Type B pancreatic cell (in vitro differentiated cells): ENCODE measurements at regions not wholly inside any gene's neighbourhood (a gene's known extent, or its start where the extent isn't known, plus 50 kb on each side); places are given as distances from the start of the nearest gene placed in this dataset.

Experiments
- DNase-seq: peaks from one replicate; pipeline ENCODE4 v3.0.0; 2021; ENCODE audit warnings: mixed read lengths; ENCODE audit not compliant: unreplicated experiment; ENCODE audit errors: extremely low spot score
- H3K27ac Mint-ChIP-seq: 2 replicates; pipeline ENCODE4 v1.8.0; 2021; ENCODE audit warnings: mild to moderate bottlenecking, mixed read lengths
- H3K27me3 Mint-ChIP-seq: 2 replicates; pipeline ENCODE4 v1.8.0; 2021; ENCODE audit warnings: mixed read lengths
- H3K36me3 Mint-ChIP-seq: 2 replicates; pipeline ENCODE4 v1.8.0; 2021; ENCODE audit warnings: mixed read lengths
- H3K4me1 Mint-ChIP-seq: one replicate; pipeline ENCODE4 v1.8.0; 2021; ENCODE audit warnings: mixed read lengths; ENCODE audit not compliant: unreplicated experiment
- H3K4me3 Mint-ChIP-seq: 2 replicates; pipeline ENCODE4 v1.8.0; 2021; ENCODE audit warnings: mild to moderate bottlenecking, mixed read lengths
- H3K9me3 Mint-ChIP-seq: 2 replicates; pipeline ENCODE4 v1.8.0; 2021; ENCODE audit warnings: mixed read lengths
- CTCF ChIP-seq: fragments of 200-600 bp; sonication (generic); conservative IDR thresholded peaks from 2 replicates; pipeline ENCODE4 v1.5.0; 2021; ENCODE audit warnings: antibody characterized with exemption, mild to moderate bottlenecking

GRCh38 chr3:148230473-148230872 is 467.2 kb upstream of the AGTR1 start:
- Mint-ChIP-seq H3K36me3 (no peaks in the 10 kb centered on the region), H3K4me1 (peaks cover 14% of the 10 kb centered on the region), H3K27me3 (peaks cover 4% of the 10 kb centered on the region), H3K4me3 (no peak overlapping the region), H3K27ac (no peak overlapping the region), H3K9me3 (peaks cover 6% of the 10 kb centered on the region)
- DNase-seq = no peak
- TF ChIP-seq CTCF = no peak

GRCh38 chr3:148232389-148232788 is 465.3 kb upstream of the AGTR1 start:
- peaks cover 6% of the 10 kb centered on the region for H3K9me3 Mint-ChIP-seq
- no peaks in the 10 kb centered on the region for H3K36me3 Mint-ChIP-seq
- no peak for TF ChIP-seq CTCF
- no peak for DNase-seq
- no peak overlapping the region for H3K27ac Mint-ChIP-seq
- H3K27me3 Mint-ChIP-seq = peaks cover 4% of the 10 kb centered on the region
- H3K4me3 Mint-ChIP-seq = no peak overlapping the region
- H3K4me1 Mint-ChIP-seq = peaks cover 14% of the 10 kb centered on the region

- Mint-ChIP-seq H3K36me3 (no peaks in the 10 kb centered on the region), H3K4me1 (peaks cover 15% of the 10 kb centered on the region), H3K4me3 (no peak overlapping the region), H3K27ac (no peak overlapping the region), H3K9me3 (peaks cover 6% of the 10 kb centered on the region), H3K27me3 (peaks cover 4% of the 10 kb centered on the region)
- no peak for DNase-seq
- no peak for TF ChIP-seq CTCF
Measured at GRCh38 chr3:148233403-148233802, 464.3 kb upstream of the AGTR1 start.

GRCh38 chr3:148234536-148234935 is 463.2 kb upstream of the AGTR1 start:
- no peak for DNase-seq
- Mint-ChIP-seq H3K4me3 (no peak overlapping the region), H3K4me1 (peaks cover 16% of the 10 kb centered on the region), H3K36me3 (no peaks in the 10 kb centered on the region), H3K27me3 (peaks cover 4% of the 10 kb centered on the region), H3K9me3 (peaks cover 6% of the 10 kb centered on the region), H3K27ac (no peak overlapping the region)
- TF ChIP-seq CTCF = no peak

- Mint-ChIP-seq H3K27ac (no peak overlapping the region), H3K4me1 (peaks cover 16% of the 10 kb centered on the region), H3K36me3 (no peaks in the 10 kb centered on the region), H3K4me3 (no peak overlapping the region), H3K27me3 (peaks cover 4% of the 10 kb centered on the region), H3K9me3 (peaks cover 6% of the 10 kb centered on the region)
- no peak for DNase-seq
- TF ChIP-seq CTCF = no peak
Measured at GRCh38 chr3:148235566-148235965, 462.1 kb upstream of the AGTR1 start.

GRCh38 chr3:148238421-148238821 is 459.3 kb upstream of the AGTR1 start:
- Mint-ChIP-seq H3K4me3 (no peak overlapping the region), H3K4me1 (peaks cover 11% of the 10 kb centered on the region)
- no peak for TF ChIP-seq CTCF

More at GRCh38 chr3:148238421-148238821, 459.3 kb upstream of the AGTR1 start:
- no peak overlapping the region for H3K27ac Mint-ChIP-seq
- no peaks in the 10 kb centered on the region for H3K36me3 Mint-ChIP-seq
- no peaks in the 10 kb centered on the region for H3K27me3 Mint-ChIP-seq
- DNase-seq = no peak
- no peaks in the 10 kb centered on the region for H3K9me3 Mint-ChIP-seq
